Stomach (tissue), 4 donors: ENCODE measurements at regions not wholly inside any gene's neighbourhood (a gene's known extent, or its start where the extent isn't known, plus 50 kb on each side); places are given as distances from the start of the nearest gene placed in this dataset.

ENCODE experiments used
- CTCF ChIP-seq, 7 experiments: fragments of 450-650 bp in 4 of 7; fragments of 200-600 bp in 3 of 7; sonication (generic) in 3 of 7; IDR thresholded peaks; one replicate each; pipeline ENCODE4 v1.5.1; 2016 to 2019; ENCODE audit warnings: antibody characterized with exemption in 7 of 7, control low read depth in 2 of 7, mild to moderate bottlenecking in 1 of 7
- EP300 ChIP-seq: sonication (generic); formaldehyde crosslinking; IDR thresholded peaks from one replicate; pipeline ENCODE4 v1.6.1; 2017; ENCODE audit warnings: antibody characterized with exemption
- POLR2A ChIP-seq, 4 donors: fragments of 450-650 bp; IDR thresholded peaks; one replicate each; pipeline ENCODE4 v1.6.1; 2016; ENCODE audit warnings: antibody characterized with exemption in 4 of 4, control low read depth in 2 of 4, mild to moderate bottlenecking in 1 of 4, moderate library complexity in 1 of 4

- TF ChIP-seq POLR2A (IDR thresholded peaks at IDR 0.05) (no peak), CTCF (IDR thresholded peaks at IDR 0.05) (no peak), EP300 (no peak)
Observed at GRCh38 chr5:8340261-8340660, 471.3 kb downstream of the MTRR start.
